H1 (cell line): ENCODE measurements at regions not wholly inside any gene's neighbourhood (a gene's known extent, or its start where the extent isn't known, plus 50 kb on each side); places are given as distances from the start of the nearest gene placed in this dataset.

Experiments
- ASH2L ChIP-seq: fragments of 200-600, 300-600 bp; sonication (generic); IDR thresholded peaks from one replicate; pipeline ENCODE4 v1.7.1; 2017; ENCODE audit warnings: low read length
- BACH1 ChIP-seq: IDR thresholded peaks from 2 replicates; pipeline ENCODE4 v1.6.1; 2012; ENCODE audit warnings: low read length, improper control_type of control experiment
- CBX8 ChIP-seq: fragments of 300-800, 300-1000 bp; sonication (generic); IDR thresholded peaks from 2 replicates; pipeline ENCODE4 v1.7.1; 2016; ENCODE audit warnings: low read depth, low read length, borderline replicate concordance
- CHD2 ChIP-seq: IDR thresholded peaks from 2 replicates; pipeline ENCODE4 v1.6.1; 2012; ENCODE audit warnings: low read length, improper control_type of control experiment
- FOSL1 ChIP-seq: IDR thresholded peaks from 2 replicates; pipeline ENCODE4 v1.6.1; 2011; ENCODE audit warnings: mild to moderate bottlenecking, low read depth, low read length, moderate library complexity; ENCODE audit not compliant: insufficient read depth
- GABPA ChIP-seq: IDR thresholded peaks from 2 replicates; pipeline ENCODE4 v1.6.1; 2011; ENCODE audit warnings: mild to moderate bottlenecking, low read length, moderate library complexity, borderline replicate concordance; ENCODE audit not compliant: insufficient read depth
- KDM4A ChIP-seq: IDR thresholded peaks from one replicate; pipeline ENCODE4 v1.7.1; 2012; ENCODE audit warnings: low read depth, mild to moderate bottlenecking, moderate library complexity, low read length, inconsistent platforms; ENCODE audit not compliant: severe bottlenecking
- KDM5A ChIP-seq: fragments of 200-600 bp; IDR thresholded peaks from 2 replicates; pipeline ENCODE4 v1.7.1; 2012; ENCODE audit warnings: mild to moderate bottlenecking, low read length, inconsistent platforms, mixed read lengths
- RNF2 ChIP-seq: fragments of 200-900, 300-1000 bp; sonication (generic); IDR thresholded peaks from 2 replicates; pipeline ENCODE4 v1.7.1; 2016; ENCODE audit warnings: borderline replicate concordance, low read depth, mild to moderate bottlenecking, antibody characterized with exemption, low read length; ENCODE audit not compliant: poor library complexity, severe bottlenecking; ENCODE audit errors: missing control alignments
- SIN3A ChIP-seq, 2 experiments: IDR thresholded peaks in 1 of 2; conservative IDR thresholded peaks in 1 of 2; 2 replicates each; pipeline ENCODE4 v1.6.1; 2011 to 2012; ENCODE audit warnings: low read length in 2 of 2, improper control_type of control experiment in 1 of 2, low read depth in 1 of 2, mild to moderate bottlenecking in 1 of 2
- SIX5 ChIP-seq: IDR thresholded peaks from 2 replicates; pipeline ENCODE4 v1.6.1; 2011; ENCODE audit warnings: mild to moderate bottlenecking, low read depth, low read length
- TF ChIP-seq, protein P1 (sequence below): IDR thresholded peaks from 2 replicates; pipeline ENCODE4 v1.6.1; 2012; ENCODE audit warnings: low read length, inconsistent platforms

DNA sequence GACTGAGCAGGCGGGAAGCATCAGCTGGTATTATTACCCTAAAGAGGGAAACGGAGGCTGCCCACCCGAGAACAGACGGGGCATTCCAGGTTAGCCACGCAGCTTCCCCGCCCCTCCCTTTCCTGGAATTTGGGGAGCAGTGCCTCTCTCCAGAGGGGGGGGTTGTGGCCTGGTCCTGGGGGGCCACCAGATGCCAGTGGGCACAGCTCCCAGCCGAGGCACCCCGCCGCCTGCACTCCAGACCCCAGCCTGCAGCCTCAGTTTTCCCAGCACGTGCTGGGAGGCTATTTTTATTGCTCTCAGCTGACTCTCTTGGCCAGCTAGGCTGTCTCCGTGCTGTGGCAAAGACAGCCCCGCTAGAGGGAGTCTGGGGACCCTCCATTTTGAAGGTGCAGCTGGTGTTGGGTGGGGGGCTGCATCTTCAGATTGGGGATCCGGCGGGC, 62.7 kb upstream of the GSE1 start (continued):
- 0 out of 4 replicates have a peak, but pooled peaks of 1 of the 2 experiments have one; percentile 37 for TF ChIP-seq SIN3A (conservative IDR thresholded peaks at IDR 0.05 in 1 of 2, IDR thresholded peaks at IDR 0.05 in 1 of 2; ENCODE audit: low read depth in 1 of 2, low read length in 2 of 2)
- TF ChIP-seq BACH1: no peak
- no peak for TF ChIP-seq RNF2
- TF ChIP-seq CBX8: no peak
- no peak for TF ChIP-seq SIX5
- TF ChIP-seq FOSL1: no peak
- TF ChIP-seq CHD2: no peak
- TF ChIP-seq, protein P1, sequence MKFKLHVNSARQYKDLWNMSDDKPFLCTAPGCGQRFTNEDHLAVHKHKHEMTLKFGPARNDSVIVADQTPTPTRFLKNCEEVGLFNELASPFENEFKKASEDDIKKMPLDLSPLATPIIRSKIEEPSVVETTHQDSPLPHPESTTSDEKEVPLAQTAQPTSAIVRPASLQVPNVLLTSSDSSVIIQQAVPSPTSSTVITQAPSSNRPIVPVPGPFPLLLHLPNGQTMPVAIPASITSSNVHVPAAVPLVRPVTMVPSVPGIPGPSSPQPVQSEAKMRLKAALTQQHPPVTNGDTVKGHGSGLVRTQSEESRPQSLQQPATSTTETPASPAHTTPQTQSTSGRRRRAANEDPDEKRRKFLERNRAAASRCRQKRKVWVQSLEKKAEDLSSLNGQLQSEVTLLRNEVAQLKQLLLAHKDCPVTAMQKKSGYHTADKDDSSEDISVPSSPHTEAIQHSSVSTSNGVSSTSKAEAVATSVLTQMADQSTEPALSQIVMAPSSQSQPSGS: no peak
- no peak for TF ChIP-seq GABPA
- TF ChIP-seq KDM5A: no peak
- no peak for TF ChIP-seq ASH2L
- TF ChIP-seq KDM4A: no peak
